ENCODE measurements at regions not wholly inside any gene's neighbourhood (a gene's known extent, or its start where the extent isn't known, plus 50 kb on each side); places are given as distances from the start of the nearest gene placed in this dataset.

- TF ChIP-seq TAF1 (IDR thresholded peaks at IDR 0.05; ENCODE audit: borderline replicate concordance, low read depth, low read length) (no peak), POLR2A (IDR thresholded peaks at IDR 0.05; ENCODE audit: low read depth, low read length) (no peak), POLR2AphosphoS5 (IDR thresholded peaks at IDR 0.05; ENCODE audit: low read depth, low read length) (no peak)
These were observed 266.4 kb downstream of the SAMD5 start for GRCh38 chr6:147774856-147775255.
